Lower lobe of right lung (tissue), 2 donors: ENCODE measurements at regions not wholly inside any gene's neighbourhood (a gene's known extent, or its start where the extent isn't known, plus 50 kb on each side); places are given as distances from the start of the nearest gene placed in this dataset.

Source experiments
- ATAC-seq, 2 donors: fragments of 200-7000 bp; cut with Tn5 transposase; one replicate each; pipeline ENCODE4 v1.9.1; 2020 to 2022; ENCODE audit warnings: mild to moderate bottlenecking in 2 of 2, moderate library complexity in 2 of 2
- DNase-seq: peaks from one replicate; pipeline ENCODE4 v3.0.0-alpha.2; 2020
- H3K27ac ChIP-seq: fragments of 200-600 bp; one replicate; pipeline ENCODE4 v1.8.0; 2022
- H3K27me3 ChIP-seq: fragments of 200-600 bp; one replicate; pipeline ENCODE4 v1.8.0; 2022; ENCODE audit warnings: low read depth
- H3K36me3 ChIP-seq: fragments of 200-600 bp; one replicate; pipeline ENCODE4 v1.8.0; 2022; ENCODE audit warnings: mild to moderate bottlenecking
- H3K4me1 ChIP-seq: fragments of 200-600 bp; one replicate; pipeline ENCODE4 v1.8.0; 2022
- H3K4me3 ChIP-seq: fragments of 200-600 bp; one replicate; pipeline ENCODE4 v1.8.0; 2022; ENCODE audit warnings: mild to moderate bottlenecking
- H3K9me3 ChIP-seq: fragments of 200-600 bp; one replicate; pipeline ENCODE4 v1.8.0; 2022
- intact Hi-C: fragments of 100-400 bp; cut with DNase I; formaldehyde crosslinking; loops from one replicate; pipeline ENCODE4 v1.11.0; 2022
- TF ChIP-seq, protein P1 (sequence below): fragments of 200-600 bp; IDR thresholded peaks from one replicate; pipeline ENCODE4 v1.8.0; 2022; ENCODE audit warnings: antibody characterized with exemption, mild to moderate bottlenecking
- donor health status: DM: no; HTN: yes; CAD: no; lungs with severe emphysema.

DNA sequence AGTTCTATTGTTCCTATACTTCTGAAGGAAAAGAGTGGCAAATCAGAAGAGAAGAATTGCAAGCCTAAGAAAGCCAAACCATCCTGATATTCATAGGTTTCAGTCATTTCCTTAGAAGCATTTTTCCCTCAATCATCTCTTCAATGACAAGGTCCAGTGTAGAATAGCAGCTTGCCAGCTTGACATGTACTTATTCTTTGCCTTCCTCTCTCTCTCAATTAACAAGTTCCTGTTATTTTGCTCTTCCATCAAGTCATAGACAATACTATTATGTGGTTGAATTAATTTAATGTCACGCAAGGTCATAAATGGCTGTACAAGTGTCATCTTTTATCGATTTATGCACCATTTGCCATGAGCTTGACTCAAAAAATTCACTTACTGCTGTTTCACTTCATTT, 216.3 kb upstream of the MBL2 start:
- H3K4me1 ChIP-seq = no peaks in the 10 kb centered on the region
- TF ChIP-seq, protein P1, sequence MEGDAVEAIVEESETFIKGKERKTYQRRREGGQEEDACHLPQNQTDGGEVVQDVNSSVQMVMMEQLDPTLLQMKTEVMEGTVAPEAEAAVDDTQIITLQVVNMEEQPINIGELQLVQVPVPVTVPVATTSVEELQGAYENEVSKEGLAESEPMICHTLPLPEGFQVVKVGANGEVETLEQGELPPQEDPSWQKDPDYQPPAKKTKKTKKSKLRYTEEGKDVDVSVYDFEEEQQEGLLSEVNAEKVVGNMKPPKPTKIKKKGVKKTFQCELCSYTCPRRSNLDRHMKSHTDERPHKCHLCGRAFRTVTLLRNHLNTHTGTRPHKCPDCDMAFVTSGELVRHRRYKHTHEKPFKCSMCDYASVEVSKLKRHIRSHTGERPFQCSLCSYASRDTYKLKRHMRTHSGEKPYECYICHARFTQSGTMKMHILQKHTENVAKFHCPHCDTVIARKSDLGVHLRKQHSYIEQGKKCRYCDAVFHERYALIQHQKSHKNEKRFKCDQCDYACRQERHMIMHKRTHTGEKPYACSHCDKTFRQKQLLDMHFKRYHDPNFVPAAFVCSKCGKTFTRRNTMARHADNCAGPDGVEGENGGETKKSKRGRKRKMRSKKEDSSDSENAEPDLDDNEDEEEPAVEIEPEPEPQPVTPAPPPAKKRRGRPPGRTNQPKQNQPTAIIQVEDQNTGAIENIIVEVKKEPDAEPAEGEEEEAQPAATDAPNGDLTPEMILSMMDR = no peak
- DNase-seq (no peak), ATAC-seq (no peak)
- intact Hi-C loops = no loop called here
- H3K9me3 ChIP-seq = no peaks in the 10 kb centered on the region
- H3K36me3 ChIP-seq = no peaks in the 10 kb centered on the region
- no peak overlapping the region for H3K27ac ChIP-seq
- H3K27me3 ChIP-seq = no peaks in the 10 kb centered on the region
- H3K4me3 ChIP-seq = no peak overlapping the region

DNA sequence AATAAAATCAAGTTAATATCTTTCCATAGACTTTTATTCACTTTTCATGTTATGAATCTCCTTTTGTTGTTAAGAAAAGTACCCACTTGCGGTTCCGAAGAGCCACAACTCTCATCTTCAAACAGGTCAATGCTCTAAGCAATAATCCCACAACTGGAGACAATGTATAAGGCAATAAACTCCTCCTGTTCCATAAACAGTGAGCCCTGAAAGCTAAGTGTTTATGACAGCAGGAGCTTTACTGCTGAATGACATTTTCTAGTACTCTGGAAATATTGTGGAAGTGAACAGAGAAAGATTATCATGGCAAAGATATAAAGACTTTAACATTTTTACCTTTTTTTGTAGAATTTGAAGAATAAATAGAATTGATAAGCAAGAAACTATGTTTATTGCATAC, 213.5 kb upstream of the MBL2 start:
- intact Hi-C loops = no loop called here
- DNase-seq (no peak), ATAC-seq (no peak)
- Histone ChIP-seq H3K4me3 (no peak overlapping the region), H3K36me3 (no peaks in the 10 kb centered on the region), H3K27me3 (no peaks in the 10 kb centered on the region), H3K9me3 (no peaks in the 10 kb centered on the region), H3K27ac (no peak overlapping the region), H3K4me1 (no peaks in the 10 kb centered on the region)
- TF ChIP-seq, protein P1 = no peak

DNA sequence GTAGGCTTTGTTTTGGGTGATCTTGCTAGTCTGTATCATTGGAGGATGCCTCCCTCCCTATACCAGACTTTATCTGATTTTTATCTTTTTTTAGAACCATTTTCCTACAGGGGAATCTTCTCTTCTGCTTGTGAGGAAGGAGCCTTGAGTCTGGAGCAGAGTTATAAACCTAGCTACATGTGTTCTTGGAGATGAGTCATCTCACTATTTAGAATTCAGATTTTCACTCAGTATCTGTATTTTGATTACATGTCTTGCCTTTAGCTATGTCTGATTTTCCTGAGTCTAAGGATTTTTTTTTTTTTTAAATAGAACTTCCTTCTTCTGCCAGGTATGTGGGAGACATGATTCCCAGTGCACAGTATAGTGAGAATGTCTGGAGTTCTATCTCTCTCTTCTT, 211.6 kb upstream of the MBL2 start:
- Histone ChIP-seq H3K9me3 (no peaks in the 10 kb centered on the region), H3K4me1 (no peaks in the 10 kb centered on the region), H3K27ac (no peak overlapping the region), H3K4me3 (no peak overlapping the region), H3K36me3 (no peaks in the 10 kb centered on the region), H3K27me3 (no peaks in the 10 kb centered on the region)
- TF ChIP-seq, protein P1 = no peak
- no peak for ATAC-seq
- no peak for DNase-seq
- intact Hi-C loops = no loop called here

DNA sequence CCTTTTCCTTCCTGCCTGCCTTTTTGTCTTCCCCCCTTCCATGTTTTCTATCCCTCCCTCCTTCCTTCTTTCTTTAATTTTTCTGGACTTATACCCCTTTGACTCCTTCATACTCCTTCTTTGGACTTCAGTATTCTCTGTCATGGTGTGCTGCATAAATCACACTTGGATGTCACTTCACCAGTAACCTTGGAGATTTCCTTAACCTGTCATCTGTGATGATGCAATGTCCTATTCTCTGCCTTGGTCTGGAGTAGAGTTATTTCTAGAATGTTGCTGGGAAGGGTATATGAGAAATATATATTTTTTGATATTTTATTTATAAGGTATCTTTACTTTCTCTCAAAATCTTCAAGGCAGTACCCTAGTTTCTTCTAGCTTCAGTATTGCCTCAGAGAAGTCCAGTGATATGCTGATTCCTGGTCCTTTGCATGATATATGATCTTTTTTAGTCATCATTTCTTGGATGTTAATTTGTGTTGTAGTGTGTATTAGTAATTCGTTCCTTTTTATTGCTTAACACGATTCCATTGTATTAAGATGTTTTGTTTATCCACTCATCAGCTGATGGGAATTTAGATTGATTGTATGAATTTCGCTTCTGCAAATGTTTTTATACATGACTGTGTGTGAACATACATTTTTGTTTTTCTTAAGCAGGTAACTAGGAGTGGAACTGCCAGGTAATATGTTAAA, 206.9 kb upstream of the MBL2 start:
- Histone ChIP-seq H3K36me3 (no peaks in the 10 kb centered on the region), H3K4me3 (no peak overlapping the region), H3K27ac (no peak overlapping the region), H3K9me3 (no peaks in the 10 kb centered on the region), H3K27me3 (no peaks in the 10 kb centered on the region), H3K4me1 (no peaks in the 10 kb centered on the region)
- no peak for ATAC-seq
- no peak for DNase-seq
- intact Hi-C loops = no loop called here
- TF ChIP-seq, protein P1 = no peak

DNA sequence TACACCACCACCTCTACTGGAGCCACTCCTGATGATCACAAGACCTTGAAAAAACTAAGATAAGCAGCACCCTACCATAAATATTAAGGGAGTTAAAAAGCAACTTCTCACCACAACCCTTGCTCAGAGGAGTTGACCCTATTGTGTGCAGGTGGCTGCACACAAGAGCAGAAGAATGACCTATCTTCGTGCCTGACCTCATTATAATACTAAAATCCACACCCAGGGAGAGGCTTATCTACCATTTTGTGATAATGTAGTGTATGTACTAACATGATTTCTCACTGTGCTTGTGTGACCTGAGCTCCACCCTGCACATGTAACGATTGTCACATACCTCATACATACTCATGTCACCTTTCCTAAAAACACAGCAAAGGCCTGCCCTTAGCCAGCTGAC, 205.0 kb upstream of the MBL2 start:
- Histone ChIP-seq H3K27ac (no peak overlapping the region), H3K4me1 (no peaks in the 10 kb centered on the region), H3K36me3 (no peaks in the 10 kb centered on the region), H3K27me3 (no peaks in the 10 kb centered on the region), H3K9me3 (no peaks in the 10 kb centered on the region), H3K4me3 (no peak overlapping the region)
- no peak for DNase-seq
- intact Hi-C loops = no loop called here
- no peak for ATAC-seq
- TF ChIP-seq, protein P1 = no peak
